ENCODE measurements at regions not wholly inside any gene's neighbourhood (a gene's known extent, or its start where the extent isn't known, plus 50 kb on each side); places are given as distances from the start of the nearest gene placed in this dataset.

GRCh38 chr4:116752027-116752426, 333.3 kb downstream of the TRAM1L1 start:
- no peak overlapping the region for H3K9ac ChIP-seq (ENCODE audit: low read length in 3 of 3)

GRCh38 chr4:116736756-116737155, 348.6 kb downstream of the TRAM1L1 start:
- Histone ChIP-seq H3K27ac (ENCODE audit: low read depth in 2 of 2, low read length in 2 of 2) (no peak overlapping the region), H3K36me3 (ENCODE audit: control insufficient read depth in 2 of 3, insufficient read depth in 3 of 3, low read length in 3 of 3) (no peaks in the 10 kb centered on the region), H3K9me3 (ENCODE audit: control insufficient read depth in 2 of 3, insufficient read depth in 1 of 3, low read length in 3 of 3) (no peaks in the 10 kb centered on the region), H3K4me3 (ENCODE audit: low read length in 3 of 3) (no peak overlapping the region), H3K27me3 (ENCODE audit: control insufficient read depth, insufficient read depth, low read length) (no peaks in the 10 kb centered on the region), H3K4me1 (ENCODE audit: control insufficient read depth in 2 of 3, insufficient read depth in 2 of 3, low read depth in 1 of 3, low read length in 3 of 3) (no peaks in the 10 kb centered on the region), H3K9ac (ENCODE audit: low read length in 3 of 3) (no peak overlapping the region)
- intact Hi-C loops (cut with DNase I) = no loop called here
- TF ChIP-seq CTCF (IDR thresholded peaks at IDR 0.05; ENCODE audit: borderline replicate concordance, extremely low read depth, insufficient read depth) = no peak
- DNase-seq = no peak
- FAIRE-seq = no peak

More at GRCh38 chr4:116752027-116752426, 333.3 kb downstream of the TRAM1L1 start:
- Histone ChIP-seq H3K27me3 (ENCODE audit: control insufficient read depth, insufficient read depth, low read length) (no peaks in the 10 kb centered on the region), H3K9me3 (ENCODE audit: control insufficient read depth in 2 of 3, insufficient read depth in 1 of 3, low read length in 3 of 3) (no peaks in the 10 kb centered on the region), H3K4me1 (ENCODE audit: control insufficient read depth in 2 of 3, insufficient read depth in 2 of 3, low read depth in 1 of 3, low read length in 3 of 3) (no peaks in the 10 kb centered on the region), H3K36me3 (ENCODE audit: control insufficient read depth in 2 of 3, insufficient read depth in 3 of 3, low read length in 3 of 3) (no peaks in the 10 kb centered on the region), H3K27ac (ENCODE audit: low read depth in 2 of 2, low read length in 2 of 2) (no peak overlapping the region), H3K4me3 (ENCODE audit: low read length in 3 of 3) (no peak overlapping the region)
- intact Hi-C loops (cut with DNase I) = no loop called here
- no peak for DNase-seq
- FAIRE-seq = no peak
- TF ChIP-seq CTCF (IDR thresholded peaks at IDR 0.05; ENCODE audit: borderline replicate concordance, extremely low read depth, insufficient read depth) = no peak

GRCh38 chr4:116734178-116734577, 351.2 kb downstream of the TRAM1L1 start:
- FAIRE-seq (no peak), DNase-seq (no peak)
- intact Hi-C loops (cut with DNase I) = no loop called here
- no peaks in the 10 kb centered on the region for H3K36me3 ChIP-seq (ENCODE audit: control insufficient read depth in 2 of 3, insufficient read depth in 3 of 3, low read length in 3 of 3)
- H3K9ac ChIP-seq (ENCODE audit: low read length in 3 of 3) = no peak overlapping the region
- no peak for TF ChIP-seq CTCF (IDR thresholded peaks at IDR 0.05; ENCODE audit: borderline replicate concordance, extremely low read depth, insufficient read depth)
- no peaks in the 10 kb centered on the region for H3K9me3 ChIP-seq (ENCODE audit: control insufficient read depth in 2 of 3, insufficient read depth in 1 of 3, low read length in 3 of 3)
- no peak overlapping the region for H3K27ac ChIP-seq (ENCODE audit: low read depth in 2 of 2, low read length in 2 of 2)
- no peaks in the 10 kb centered on the region for H3K27me3 ChIP-seq (ENCODE audit: control insufficient read depth, insufficient read depth, low read length)
- no peak overlapping the region for H3K4me3 ChIP-seq (ENCODE audit: low read length in 3 of 3)
- no peaks in the 10 kb centered on the region for H3K4me1 ChIP-seq (ENCODE audit: control insufficient read depth in 2 of 3, insufficient read depth in 2 of 3, low read depth in 1 of 3, low read length in 3 of 3)

- Histone ChIP-seq H3K9ac (ENCODE audit: low read length in 3 of 3) (no peak overlapping the region), H3K9me3 (ENCODE audit: control insufficient read depth in 2 of 3, insufficient read depth in 1 of 3, low read length in 3 of 3) (no peaks in the 10 kb centered on the region), H3K27ac (ENCODE audit: low read depth in 2 of 2, low read length in 2 of 2) (no peak overlapping the region), H3K27me3 (ENCODE audit: control insufficient read depth, insufficient read depth, low read length) (no peaks in the 10 kb centered on the region), H3K36me3 (ENCODE audit: control insufficient read depth in 2 of 3, insufficient read depth in 3 of 3, low read length in 3 of 3) (no peaks in the 10 kb centered on the region), H3K4me1 (ENCODE audit: control insufficient read depth in 2 of 3, insufficient read depth in 2 of 3, low read depth in 1 of 3, low read length in 3 of 3) (no peaks in the 10 kb centered on the region), H3K4me3 (ENCODE audit: low read length in 3 of 3) (no peak overlapping the region)
- TF ChIP-seq CTCF (IDR thresholded peaks at IDR 0.05; ENCODE audit: borderline replicate concordance, extremely low read depth, insufficient read depth) = no peak
- DNase-seq = no peak
- intact Hi-C loops (cut with DNase I) = no loop called here
- no peak for FAIRE-seq
Measured at GRCh38 chr4:116733370-116733769, 352.0 kb downstream of the TRAM1L1 start.

Data from kidney (tissue), 13 donors.